ENCODE measurements at regions not wholly inside any gene's neighbourhood (a gene's known extent, or its start where the extent isn't known, plus 50 kb on each side); places are given as distances from the start of the nearest gene placed in this dataset.

- no peak for DNase-seq (ENCODE audit: low spot score)
- no peak overlapping the region for H3K4me3 ChIP-seq
- TF ChIP-seq CTCF (IDR thresholded peaks at IDR 0.05), result no peak
- no peaks in the 10 kb centered on the region for H3K4me1 ChIP-seq
- H3K36me3 ChIP-seq, result no peaks in the 10 kb centered on the region
- H3K27me3 ChIP-seq, result no peaks in the 10 kb centered on the region
- no peak overlapping the region for H3K27ac ChIP-seq
- no peaks in the 10 kb centered on the region for H3K9me3 ChIP-seq
These were observed 171.2 kb downstream of the TMA16 start for GRCh38 chr4:163665521-163666331.

GRCh38 chr4:163666332-163666873 lies 171.9 kb downstream of the TMA16 start:
- no peaks in the 10 kb centered on the region for H3K27me3 ChIP-seq
- no peak overlapping the region for H3K4me3 ChIP-seq
- DNase-seq (ENCODE audit: low spot score), result no peak
- no peaks in the 10 kb centered on the region for H3K36me3 ChIP-seq
- no peak overlapping the region for H3K27ac ChIP-seq
- TF ChIP-seq CTCF (IDR thresholded peaks at IDR 0.05), result no peak
- H3K9me3 ChIP-seq, result no peaks in the 10 kb centered on the region
- no peaks in the 10 kb centered on the region for H3K4me1 ChIP-seq

GRCh38 chr4:163672751-163673150 lies 178.3 kb downstream of the TMA16 start:
- no peaks in the 10 kb centered on the region for H3K27me3 ChIP-seq
- no peak overlapping the region for H3K4me3 ChIP-seq
- no peak for TF ChIP-seq CTCF (IDR thresholded peaks at IDR 0.05)
- no peaks in the 10 kb centered on the region for H3K36me3 ChIP-seq
- no peak overlapping the region for H3K27ac ChIP-seq
- H3K4me1 ChIP-seq, result no peaks in the 10 kb centered on the region
- DNase-seq (ENCODE audit: low spot score), result no peak
- H3K9me3 ChIP-seq, result no peaks in the 10 kb centered on the region

- no peak for TF ChIP-seq CTCF (IDR thresholded peaks at IDR 0.05)
- DNase-seq (ENCODE audit: low spot score), result no peak
- H3K4me1 ChIP-seq, result no peaks in the 10 kb centered on the region
- H3K27ac ChIP-seq, result no peak overlapping the region
- no peak overlapping the region for H3K4me3 ChIP-seq
- no peaks in the 10 kb centered on the region for H3K27me3 ChIP-seq
- H3K9me3 ChIP-seq, result no peaks in the 10 kb centered on the region
- H3K36me3 ChIP-seq, result no peaks in the 10 kb centered on the region
These were observed 179.6 kb downstream of the TMA16 start for GRCh38 chr4:163673848-163674697.

GRCh38 chr4:163679189-163679588 lies 184.7 kb downstream of the TMA16 start:
- DNase-seq (ENCODE audit: low spot score), result no peak
- Histone ChIP-seq H3K4me1 (no peaks in the 10 kb centered on the region), H3K27me3 (no peaks in the 10 kb centered on the region), H3K27ac (no peak overlapping the region), H3K9me3 (no peaks in the 10 kb centered on the region), H3K4me3 (no peak overlapping the region), H3K36me3 (no peaks in the 10 kb centered on the region)
- TF ChIP-seq CTCF (IDR thresholded peaks at IDR 0.05), result no peak

All from right atrium auricular region (tissue), 2 donors.